NCI-H82 treated with DMSO at 0.1 percent for 48 hours (cell line): ENCODE measurements at regions not wholly inside any gene's neighbourhood (a gene's known extent, or its start where the extent isn't known, plus 50 kb on each side); places are given as distances from the start of the nearest gene placed in this dataset.

Source experiments
- DNase-seq: peaks from one replicate; lab custom pipeline; 2025; ENCODE audit not compliant: unreplicated experiment; lab: John Stamatoyannopoulos, UW

DNA sequence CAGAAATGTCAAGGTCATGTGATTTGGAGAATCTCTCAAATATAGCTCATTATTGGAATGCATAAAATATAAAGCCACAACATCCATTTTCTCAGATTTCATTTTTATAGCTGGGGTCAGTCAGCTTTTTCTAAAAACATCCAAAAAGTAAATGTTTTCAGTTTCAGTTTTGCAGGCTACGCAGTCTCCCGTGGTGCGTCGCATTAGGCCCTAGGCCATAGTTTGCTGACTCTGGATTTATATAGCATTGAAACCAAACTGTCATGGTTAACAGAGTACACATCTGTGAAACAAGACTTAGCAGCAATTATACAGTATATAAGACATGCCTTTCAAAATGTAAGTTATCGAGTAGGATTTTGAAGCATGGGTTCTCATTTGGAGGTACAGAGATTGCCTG, 140.0 kb downstream of the IRS2 start:
- DNase-seq = no peak

DNA sequence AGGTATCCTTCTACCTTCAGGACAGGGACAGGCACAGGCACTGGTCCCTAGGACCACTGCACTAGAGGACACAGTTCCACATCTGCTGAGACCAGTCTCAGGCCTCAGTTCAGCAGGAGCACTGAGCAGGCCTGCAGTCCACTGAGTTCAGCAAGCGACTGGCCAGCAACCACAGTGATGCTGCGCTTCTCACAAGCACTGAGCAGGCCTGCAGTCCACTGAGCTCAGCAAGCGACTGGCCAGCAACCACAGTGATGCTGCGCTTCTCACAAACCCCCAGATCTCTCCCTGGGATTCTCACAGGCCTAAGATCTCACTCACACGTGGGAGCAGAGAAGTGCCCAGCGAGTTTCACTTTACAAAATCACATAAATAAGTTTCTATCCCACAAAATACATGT, 140.6 kb downstream of the IRS2 start:
- DNase-seq = no peak

DNA sequence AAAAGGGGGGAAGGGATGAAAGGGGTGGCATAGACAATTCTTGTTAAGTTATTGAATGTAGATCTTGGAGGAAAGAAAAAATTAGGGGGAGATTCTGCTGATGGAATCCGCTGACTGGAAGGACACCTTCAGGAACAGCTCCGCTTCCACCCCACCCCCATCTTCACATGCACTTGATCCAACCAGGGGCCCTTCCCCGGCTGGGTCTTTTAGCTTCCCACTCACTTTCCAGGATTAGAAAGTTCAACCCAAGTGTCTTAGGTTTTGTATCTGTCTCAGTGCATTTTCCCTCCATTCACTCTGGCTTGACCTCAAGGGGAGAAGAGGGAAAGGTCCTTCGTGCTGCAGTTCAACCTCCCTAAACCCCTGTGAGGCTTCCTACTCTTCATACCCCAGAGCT, 141.4 kb downstream of the IRS2 start:
- DNase-seq = no peak

DNA sequence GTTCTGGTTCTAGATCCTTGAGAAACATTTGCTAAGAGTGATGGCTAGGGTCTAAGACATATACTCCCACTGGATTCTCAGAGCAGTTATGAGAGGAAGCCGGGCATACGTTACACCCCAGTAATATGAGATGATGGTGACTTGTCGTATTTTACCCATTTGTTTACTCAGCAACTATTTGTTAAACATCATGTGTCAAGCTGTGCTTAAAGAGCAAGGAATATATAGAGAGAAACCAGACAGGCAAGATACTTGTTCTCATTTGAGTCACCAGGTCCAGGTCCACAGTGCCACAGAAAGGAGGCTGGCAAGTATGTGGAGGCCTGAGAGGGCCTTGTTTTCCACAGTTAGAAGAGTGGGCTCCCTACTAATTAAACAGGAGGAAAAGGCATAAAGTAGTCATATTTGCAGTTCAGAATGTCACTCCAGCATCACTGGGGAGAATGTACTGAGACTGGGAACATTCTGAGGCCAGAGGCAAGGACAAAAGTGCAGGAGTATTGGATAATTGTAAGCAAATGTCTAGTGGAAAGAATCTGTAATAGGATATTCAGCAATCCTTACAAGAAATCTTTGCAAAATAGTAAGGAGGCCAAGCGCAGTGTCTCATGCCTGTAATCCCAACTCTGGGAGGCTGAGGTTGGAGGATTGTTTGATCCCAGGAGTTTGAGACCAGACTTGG, 142.2 kb downstream of the IRS2 start:
- DNase-seq = no peak

DNA sequence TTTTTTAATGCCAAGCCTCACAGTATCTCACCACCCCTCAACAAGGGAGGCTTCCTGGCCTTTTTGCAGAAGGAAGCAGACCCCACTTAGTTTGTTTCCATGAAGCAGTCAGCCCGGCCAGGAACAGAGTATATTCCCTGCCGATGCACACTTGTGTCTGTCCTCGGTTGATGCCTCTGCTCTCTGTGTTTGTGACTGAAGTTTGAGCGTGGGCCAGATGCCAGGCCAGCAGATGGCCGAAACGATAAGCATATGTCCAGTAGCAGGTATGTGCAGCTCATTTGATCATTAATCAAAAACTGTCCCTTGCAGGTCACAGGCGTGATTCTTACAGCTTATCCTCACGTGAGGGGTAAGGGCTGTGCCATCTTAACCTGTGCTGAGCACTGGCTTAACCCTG, 144.0 kb downstream of the IRS2 start:
- no peak for DNase-seq

DNA sequence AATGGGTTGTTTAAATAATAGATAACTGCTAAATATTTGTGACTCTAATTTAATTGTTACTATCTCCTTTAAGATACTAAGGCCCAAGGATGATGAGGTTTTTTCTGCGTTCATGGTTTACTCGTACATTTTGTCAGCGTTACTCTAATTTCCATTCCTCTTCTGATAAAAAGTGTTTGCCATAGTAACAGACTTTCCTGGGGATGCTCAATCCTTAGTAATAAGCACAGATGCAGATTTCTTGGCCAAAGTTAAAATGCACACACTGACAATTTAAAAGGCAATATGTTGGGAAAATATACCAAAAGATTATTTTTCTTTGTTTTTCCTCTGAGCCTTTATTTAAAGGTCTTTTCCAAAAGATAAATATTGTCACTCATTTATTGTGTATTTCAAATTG, 149.6 kb downstream of the IRS2 start:
- no peak for DNase-seq

DNA sequence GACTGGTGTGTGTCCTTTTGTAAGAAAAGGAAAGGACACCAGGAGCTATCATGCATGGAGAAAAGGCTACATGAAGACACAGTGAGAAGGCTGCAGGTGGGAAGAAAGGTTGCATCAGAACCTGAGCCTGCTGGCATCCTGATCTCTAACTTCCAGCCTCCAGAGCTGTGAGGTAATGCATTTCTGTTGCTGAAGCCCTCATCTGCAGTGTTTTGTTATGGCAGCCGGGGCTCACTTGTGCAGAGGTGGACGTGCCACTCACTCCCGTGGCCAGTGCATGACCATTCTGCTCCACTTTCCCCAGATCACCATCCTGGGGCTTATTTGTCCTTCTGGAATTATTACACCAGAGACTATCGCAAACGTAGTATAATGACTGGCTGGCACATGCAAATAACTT, 155.3 kb downstream of the IRS2 start:
- no peak for DNase-seq

DNA sequence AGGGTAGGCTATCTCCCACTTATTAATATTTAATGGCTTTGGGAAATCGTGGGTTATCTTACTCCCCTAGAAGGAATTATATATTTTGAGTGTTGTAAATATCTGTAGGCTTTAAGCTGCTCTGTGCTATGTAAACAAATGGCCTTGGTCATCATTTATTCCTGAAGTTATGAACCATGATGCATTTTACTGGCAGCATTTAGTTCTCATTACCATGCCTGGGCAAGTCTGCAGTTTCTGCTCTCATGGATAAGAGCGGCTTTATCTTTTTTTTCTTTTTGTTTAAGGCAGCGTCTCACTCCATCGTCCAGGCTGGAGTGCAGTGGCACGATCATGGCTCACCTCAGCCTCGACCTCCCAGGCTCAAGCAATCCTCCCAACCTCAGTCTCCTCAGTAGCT, 156.1 kb downstream of the IRS2 start:
- no peak for DNase-seq

DNA sequence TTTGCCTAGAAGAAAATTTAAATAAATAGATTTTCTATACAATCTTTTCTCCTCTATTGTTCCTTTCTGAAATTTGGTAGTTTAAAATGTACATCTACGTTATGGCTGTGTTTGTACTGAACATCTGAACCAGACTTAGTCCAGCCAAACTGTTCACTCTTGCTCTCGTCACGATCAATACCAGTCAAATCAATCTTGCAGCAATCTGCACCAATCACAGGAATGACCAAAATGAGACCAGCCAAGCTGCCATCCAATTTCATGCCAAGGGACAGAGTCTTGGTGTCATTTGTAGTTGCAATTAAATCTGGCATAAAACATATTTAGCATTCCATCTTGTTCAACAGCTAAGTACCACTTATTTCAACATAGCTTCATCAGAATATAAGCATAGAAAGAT, 156.6 kb downstream of the IRS2 start:
- no peak for DNase-seq

DNA sequence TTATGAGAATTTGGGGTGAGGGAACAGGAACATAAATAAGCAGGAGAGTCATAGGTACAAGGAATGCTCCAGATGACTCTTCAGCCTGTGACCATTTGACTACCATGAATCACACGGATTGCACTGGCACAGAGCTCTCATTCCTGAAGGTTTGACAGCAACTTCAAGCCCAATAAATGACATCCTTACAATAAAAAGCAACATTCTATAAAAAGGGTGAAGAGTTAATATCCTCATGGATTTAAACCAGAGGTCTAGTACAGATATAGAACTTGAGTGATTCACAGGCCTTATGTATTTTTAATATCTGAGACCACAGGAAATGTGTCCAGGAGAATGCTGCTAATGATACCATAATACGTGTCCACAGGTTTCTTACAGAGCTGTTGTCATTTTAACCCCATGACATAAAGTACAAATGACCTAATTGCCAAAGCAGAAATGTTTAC, 158.1 kb downstream of the IRS2 start:
- DNase-seq = no peak

DNA sequence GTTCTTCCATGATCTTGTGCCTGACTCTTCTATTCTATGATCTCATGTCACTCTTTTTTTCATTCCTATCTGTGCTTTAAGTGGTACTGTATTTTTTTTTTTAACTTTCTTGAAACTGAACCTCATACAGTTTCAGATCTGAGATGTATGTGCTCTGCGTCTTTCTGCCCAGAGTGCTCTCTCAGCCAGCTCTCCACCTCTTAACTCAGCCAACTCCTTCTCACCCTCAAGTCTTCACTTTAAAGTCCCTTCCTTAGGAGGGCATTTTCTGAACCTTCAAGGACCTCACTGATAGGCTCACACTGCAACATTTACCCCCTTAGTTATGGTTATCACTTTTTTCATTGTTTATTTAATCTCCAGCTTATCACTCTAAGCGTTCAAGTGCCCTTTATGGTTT, 158.7 kb downstream of the IRS2 start:
- DNase-seq = no peak

DNA sequence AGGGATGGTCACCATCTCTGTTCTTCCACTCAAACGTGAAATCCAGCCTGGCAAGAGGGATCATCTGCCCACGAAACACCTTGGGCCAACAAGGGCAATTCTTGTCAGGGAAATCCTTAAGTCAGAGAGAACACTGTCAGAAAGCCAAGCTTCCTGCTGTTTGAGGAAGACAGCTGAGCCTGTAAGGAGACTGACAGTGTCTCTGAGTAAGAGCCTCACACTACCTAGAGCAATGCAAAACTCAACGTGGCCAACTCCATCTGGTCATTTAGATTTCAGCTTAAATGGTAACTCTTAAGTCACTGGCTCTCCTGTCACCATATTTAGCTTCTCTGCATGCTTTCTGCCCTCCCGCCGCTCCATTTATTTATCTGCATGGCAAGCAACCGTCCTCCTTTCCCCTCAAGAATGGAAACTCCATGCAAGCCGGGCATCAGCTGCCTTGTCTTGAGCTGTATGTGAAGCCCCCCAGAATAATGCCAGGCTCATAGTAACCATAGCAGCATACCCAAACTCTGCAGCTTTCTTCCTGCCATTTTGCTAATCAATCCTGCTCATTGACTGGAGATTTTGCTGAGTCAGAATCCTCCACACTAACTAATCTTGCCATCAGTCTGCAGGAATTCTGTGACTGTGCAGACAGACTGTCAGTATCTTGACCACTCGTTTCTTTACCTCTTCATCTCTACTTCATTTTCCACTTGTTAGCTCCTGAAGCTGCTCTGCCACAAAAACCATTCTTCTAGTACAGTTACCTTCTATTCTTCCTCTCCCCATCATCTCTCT, 159.8 kb downstream of the IRS2 start:
- no peak for DNase-seq

DNA sequence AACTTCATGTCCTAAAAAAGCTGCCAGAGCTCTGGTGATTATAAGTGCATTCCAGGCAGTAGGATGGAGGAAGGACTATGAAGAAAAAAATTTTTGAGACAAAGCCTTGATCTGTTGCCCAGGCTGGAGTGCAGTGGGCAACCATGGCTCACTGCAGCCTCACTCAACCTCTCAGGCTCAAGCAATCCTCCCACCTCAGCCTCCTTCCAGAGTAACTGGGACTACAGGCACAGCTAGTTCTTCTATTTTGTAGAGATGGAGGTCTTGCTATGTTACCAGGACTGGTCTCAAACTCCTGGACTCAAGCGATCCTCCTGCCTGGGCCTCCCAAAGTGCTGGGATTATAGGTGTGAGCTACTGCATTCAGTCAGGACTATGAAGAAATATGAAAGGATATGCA, 161.2 kb downstream of the IRS2 start:
- DNase-seq = no peak

DNA sequence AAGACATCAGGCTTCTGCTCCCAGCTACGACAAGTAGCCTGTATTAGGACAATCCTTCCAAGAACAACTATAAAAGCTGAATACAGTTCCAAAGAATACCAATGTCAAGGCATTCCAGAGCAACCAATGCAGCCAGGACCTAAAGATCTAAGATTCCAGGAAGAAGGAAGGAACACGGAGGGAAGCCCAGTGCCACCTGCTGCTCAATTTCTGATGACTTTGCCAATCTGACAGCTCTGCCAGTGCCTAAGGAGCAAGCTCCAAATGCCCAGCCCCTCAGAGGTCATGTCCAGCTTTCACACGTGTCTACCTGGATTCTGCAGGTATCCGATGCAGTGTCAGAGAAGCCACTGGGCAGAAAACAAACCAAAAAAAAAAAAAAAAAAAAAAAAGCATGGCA, 164.4 kb downstream of the IRS2 start:
- no peak for DNase-seq

DNA sequence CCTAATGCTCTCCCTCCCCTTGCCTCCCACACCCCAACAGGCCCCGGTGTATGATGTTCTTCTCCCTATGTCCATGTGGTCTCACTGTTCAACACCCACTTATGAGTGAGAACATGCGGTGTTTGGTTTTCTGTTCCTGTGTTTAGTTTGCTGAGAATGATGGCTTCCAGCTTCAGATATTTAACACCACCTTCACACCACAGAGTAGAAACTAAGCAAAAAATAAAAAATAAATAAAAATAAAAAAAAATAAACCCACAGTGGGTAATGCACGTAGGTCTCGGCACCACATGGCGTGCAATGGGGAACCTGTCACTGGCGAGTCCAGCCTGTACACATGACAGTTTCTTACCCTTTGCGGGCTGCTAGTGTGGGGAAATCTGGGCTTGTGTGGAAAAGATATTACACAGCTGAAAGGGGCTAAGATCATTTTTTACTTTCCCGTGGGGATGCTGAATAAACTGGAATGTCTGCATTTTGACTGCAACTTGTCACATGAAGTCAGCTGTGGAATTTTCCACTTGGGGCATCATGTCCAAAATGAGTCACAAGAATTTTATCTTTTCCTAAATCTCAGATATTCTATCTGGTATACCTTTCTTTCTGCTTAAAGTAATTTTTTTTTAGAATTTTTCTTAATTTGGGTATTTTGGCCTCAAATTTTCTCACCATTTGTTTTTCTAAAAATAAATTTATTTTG, 170.5 kb downstream of the IRS2 start:
- no peak for DNase-seq

DNA sequence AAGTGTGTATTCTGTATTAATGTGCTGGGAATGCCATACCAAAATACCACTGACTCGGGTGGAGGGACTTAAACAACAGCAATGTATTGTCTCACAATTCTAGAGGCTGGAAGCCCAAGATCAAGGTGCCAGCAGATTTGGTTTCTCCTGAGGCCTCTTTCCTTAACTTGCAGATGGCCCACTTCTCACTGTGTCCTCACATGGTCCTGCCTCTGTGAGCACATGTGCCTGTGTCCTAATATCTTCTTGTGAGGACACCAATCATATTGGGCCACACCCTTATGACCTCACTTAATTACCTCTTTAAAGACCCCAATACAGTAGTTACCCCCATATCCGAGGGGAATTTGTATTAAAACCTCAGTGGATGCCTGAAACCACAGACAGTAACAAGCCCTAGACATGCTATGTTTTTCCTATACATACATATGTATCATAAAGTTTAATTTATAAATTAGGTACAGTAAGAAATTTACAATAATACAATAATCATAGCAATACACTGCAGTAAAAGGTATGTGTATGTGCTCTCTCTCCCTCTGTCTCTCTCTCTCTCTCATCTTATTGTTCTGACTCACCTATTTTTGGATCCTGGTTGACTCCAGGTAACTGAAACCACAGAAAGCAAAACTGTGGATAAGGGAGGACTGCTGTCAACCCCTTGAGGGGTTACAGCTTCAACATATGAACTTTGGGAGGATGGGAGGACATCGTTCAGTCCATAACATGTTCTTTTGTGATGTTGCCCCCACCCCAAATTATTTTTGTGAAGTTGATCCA, 174.3 kb downstream of the IRS2 start:
- no peak for DNase-seq

DNA sequence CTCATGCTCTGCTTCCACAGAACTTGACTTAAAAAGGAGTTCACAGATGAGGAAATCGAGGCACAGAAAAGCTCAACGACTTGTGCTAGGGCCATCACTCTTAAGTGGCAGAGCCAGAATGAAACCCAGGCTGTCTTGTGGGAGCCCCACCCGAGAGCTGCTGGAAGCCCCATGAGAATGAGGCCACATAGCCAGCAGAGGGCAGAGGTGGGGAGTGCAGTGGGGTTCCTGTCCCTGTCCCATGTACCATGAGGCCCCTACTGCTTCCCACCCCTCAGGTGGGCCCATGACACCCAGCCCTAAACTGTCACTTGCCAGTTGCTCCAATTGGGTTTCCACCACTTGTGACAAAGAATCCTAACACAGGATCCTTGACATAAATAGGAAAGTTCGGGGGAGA, 175.9 kb downstream of the IRS2 start:
- DNase-seq = no peak

DNA sequence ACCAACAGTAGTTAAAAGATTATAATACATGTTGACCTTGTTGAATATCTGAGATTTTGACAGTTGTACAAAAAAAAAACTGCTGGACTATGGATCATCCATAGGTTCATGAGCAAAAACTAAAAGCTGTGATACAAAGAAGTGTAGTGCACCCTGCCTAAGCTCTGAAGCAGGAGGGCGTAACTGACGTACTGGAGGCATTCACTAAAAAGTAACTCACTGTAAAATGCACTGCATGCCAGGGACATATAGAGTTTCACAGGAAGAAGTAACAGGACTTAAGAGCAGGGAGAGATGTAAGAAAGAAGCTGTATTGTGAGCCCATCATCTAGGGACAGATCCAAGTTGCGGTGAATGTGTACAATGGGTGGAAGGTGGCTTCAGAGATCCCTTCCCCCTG, 177.9 kb downstream of the IRS2 start:
- no peak for DNase-seq

DNA sequence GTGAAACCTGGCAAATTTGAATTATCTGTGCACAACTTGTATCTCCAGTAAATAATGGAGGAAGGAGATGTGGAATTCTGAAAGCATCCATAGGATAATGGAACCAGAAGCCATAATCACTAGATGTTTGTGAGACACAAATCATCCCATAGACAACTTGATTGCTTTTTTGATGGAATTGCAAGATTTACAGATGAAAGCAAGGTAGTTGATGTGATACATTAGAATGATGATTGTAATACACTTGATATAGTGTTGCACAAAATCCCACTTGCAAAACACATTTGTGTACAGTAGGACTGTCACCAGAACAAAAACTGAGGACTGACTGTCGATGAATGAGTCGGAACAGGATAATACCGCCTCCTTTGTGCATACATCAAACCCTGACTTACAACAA, 178.3 kb downstream of the IRS2 start:
- no peak for DNase-seq

DNA sequence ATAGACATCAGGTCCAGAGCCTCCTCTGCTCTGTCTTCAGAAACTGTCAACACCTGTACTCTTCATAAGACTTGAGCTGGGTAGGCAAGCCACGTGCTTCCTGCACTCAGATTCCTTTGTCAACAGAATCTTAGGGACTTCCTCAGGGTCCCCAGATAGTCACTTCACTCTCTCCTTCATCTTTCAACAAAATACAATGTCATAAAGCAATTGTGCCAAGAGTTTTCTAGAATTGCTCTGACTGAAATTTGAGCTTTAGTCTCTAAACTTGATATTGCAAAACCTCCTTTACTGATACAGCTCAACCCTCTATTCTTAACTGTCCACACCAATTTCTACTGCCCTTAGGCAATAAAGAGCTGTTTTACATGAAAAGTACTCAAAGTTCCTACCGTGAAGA, 179.9 kb downstream of the IRS2 start:
- DNase-seq = no peak

DNA sequence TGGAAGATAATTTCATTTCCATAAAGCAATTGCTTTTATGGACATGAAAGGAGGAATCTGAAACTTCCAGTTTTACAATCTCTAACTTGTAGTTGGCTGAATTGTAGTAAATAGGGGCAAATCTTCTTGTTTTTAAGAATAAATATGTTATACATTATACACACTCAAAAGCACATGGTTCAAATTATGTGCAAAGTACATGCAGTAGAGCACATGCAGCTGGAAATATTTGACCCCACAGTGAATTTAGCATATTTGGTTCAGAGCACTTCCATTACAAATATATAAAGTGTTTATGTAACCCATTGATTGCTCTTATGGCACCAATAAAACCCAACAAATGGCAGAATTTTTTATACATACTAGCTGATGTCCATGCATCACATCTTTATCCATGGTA, 180.5 kb downstream of the IRS2 start:
- no peak for DNase-seq
